ENCODE measurements at regions not wholly inside any gene's neighbourhood (a gene's known extent, or its start where the extent isn't known, plus 50 kb on each side); places are given as distances from the start of the nearest gene placed in this dataset.

DNA sequence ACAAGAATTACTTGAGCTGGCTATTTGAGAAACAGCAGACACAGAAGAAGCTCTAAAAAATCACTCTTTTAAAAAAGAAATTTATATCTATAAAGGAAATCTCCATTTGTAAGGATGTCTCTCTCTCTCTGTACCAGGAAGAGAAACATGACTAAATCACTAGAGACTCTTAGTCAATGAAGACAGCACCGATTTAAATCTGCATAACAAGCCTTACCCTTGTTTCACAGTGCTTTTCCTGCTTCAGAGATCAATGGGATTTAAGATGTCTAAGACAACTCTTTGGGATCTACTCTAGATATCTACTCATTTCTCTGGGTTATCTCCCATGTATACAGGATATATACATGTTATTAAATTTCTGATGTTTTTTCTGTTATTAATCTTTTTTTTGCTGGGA lies 359.2 kb upstream of the RND3 start:
- no peak for TF ChIP-seq EZH2 (IDR thresholded peaks at IDR 0.05; ENCODE audit: borderline replicate concordance, low read length)
- TF ChIP-seq, protein P1, sequence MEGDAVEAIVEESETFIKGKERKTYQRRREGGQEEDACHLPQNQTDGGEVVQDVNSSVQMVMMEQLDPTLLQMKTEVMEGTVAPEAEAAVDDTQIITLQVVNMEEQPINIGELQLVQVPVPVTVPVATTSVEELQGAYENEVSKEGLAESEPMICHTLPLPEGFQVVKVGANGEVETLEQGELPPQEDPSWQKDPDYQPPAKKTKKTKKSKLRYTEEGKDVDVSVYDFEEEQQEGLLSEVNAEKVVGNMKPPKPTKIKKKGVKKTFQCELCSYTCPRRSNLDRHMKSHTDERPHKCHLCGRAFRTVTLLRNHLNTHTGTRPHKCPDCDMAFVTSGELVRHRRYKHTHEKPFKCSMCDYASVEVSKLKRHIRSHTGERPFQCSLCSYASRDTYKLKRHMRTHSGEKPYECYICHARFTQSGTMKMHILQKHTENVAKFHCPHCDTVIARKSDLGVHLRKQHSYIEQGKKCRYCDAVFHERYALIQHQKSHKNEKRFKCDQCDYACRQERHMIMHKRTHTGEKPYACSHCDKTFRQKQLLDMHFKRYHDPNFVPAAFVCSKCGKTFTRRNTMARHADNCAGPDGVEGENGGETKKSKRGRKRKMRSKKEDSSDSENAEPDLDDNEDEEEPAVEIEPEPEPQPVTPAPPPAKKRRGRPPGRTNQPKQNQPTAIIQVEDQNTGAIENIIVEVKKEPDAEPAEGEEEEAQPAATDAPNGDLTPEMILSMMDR (IDR thresholded peaks at IDR 0.05; ENCODE audit: low read length), result no peak
- no peaks in the 10 kb centered on the region for H3K4me1 ChIP-seq (ENCODE audit: insufficient read depth, low read length, severe bottlenecking)
- H3K4me2 ChIP-seq (ENCODE audit: low read length), result no peak overlapping the region
- H3F3A ChIP-seq (ENCODE audit: insufficient read depth, low read length), result no peaks in the 10 kb centered on the region
- no peak overlapping the region for H3K9ac ChIP-seq (ENCODE audit: low read length)
- H3K9me3 ChIP-seq (ENCODE audit: low read length), result no peaks in the 10 kb centered on the region
- no peaks in the 10 kb centered on the region for H3K27me3 ChIP-seq (ENCODE audit: insufficient read depth, low read length)
- H3K4me3 ChIP-seq (ENCODE audit: low read depth, low read length, poor library complexity, severe bottlenecking), result no peak overlapping the region
- no peak overlapping the region for H2AFZ ChIP-seq (ENCODE audit: low read length)
- no peaks in the 10 kb centered on the region for H3K9me2 ChIP-seq (ENCODE audit: low read depth, low read length)
- H4K20me1 ChIP-seq (ENCODE audit: insufficient read depth, low read length), result no peaks in the 10 kb centered on the region
- no peaks in the 10 kb centered on the region for H3K79me2 ChIP-seq (ENCODE audit: insufficient read depth, low read length)
- no peak overlapping the region for H3K27ac ChIP-seq (ENCODE audit: low read depth, low read length, poor library complexity, severe bottlenecking)
- no peaks in the 10 kb centered on the region for H3K36me3 ChIP-seq (ENCODE audit: insufficient read depth, low read length)

GRCh38 chr2:150832686-150833085 lies 345.2 kb upstream of the RND3 start:
- H3K27me3 ChIP-seq (ENCODE audit: insufficient read depth, low read length), result no peaks in the 10 kb centered on the region
- H3K9ac ChIP-seq (ENCODE audit: low read length), result no peak overlapping the region
- H3K27ac ChIP-seq (ENCODE audit: low read depth, low read length, poor library complexity, severe bottlenecking), result no peak overlapping the region
- no peak overlapping the region for H2AFZ ChIP-seq (ENCODE audit: low read length)
- no peak overlapping the region for H3K4me2 ChIP-seq (ENCODE audit: low read length)
- H3F3A ChIP-seq (ENCODE audit: insufficient read depth, low read length), result no peaks in the 10 kb centered on the region
- no peaks in the 10 kb centered on the region for H3K9me3 ChIP-seq (ENCODE audit: low read length)
- TF ChIP-seq, protein P1 (IDR thresholded peaks at IDR 0.05; ENCODE audit: low read length), result no peak
- TF ChIP-seq EZH2 (IDR thresholded peaks at IDR 0.05; ENCODE audit: borderline replicate concordance, low read length), result no peak
- no peaks in the 10 kb centered on the region for H3K4me1 ChIP-seq (ENCODE audit: insufficient read depth, low read length, severe bottlenecking)
- no peaks in the 10 kb centered on the region for H3K9me2 ChIP-seq (ENCODE audit: low read depth, low read length)
- H3K36me3 ChIP-seq (ENCODE audit: insufficient read depth, low read length), result no peaks in the 10 kb centered on the region
- no peak overlapping the region for H3K4me3 ChIP-seq (ENCODE audit: low read depth, low read length, poor library complexity, severe bottlenecking)
- no peaks in the 10 kb centered on the region for H3K79me2 ChIP-seq (ENCODE audit: insufficient read depth, low read length)
- H4K20me1 ChIP-seq (ENCODE audit: insufficient read depth, low read length), result no peaks in the 10 kb centered on the region

DNA sequence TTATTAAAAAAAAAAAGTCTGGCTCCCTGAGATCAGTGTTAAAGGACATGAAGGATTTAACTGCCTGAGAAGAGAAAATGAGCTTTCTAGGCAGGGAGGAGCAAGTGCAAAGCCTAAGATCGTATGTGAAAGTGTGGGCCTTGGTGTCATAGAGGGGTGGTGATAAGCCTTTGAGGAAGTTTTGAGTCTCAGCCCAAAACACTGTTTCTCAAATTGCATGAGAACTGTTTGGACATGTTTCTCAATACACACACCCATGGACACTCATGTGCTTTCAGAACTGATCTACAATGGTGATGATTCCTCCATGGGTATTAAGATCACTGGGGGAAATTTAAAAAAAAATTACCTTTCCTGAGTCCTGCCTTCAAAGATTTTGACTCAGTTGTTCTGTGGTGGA lies 336.7 kb upstream of the RND3 start:
- Histone ChIP-seq H3F3A (ENCODE audit: insufficient read depth, low read length) (no peaks in the 10 kb centered on the region), H3K79me2 (ENCODE audit: insufficient read depth, low read length) (no peaks in the 10 kb centered on the region), H3K4me2 (ENCODE audit: low read length) (no peak overlapping the region), H3K4me3 (ENCODE audit: low read depth, low read length, poor library complexity, severe bottlenecking) (no peak overlapping the region), H2AFZ (ENCODE audit: low read length) (no peak overlapping the region), H4K20me1 (ENCODE audit: insufficient read depth, low read length) (no peaks in the 10 kb centered on the region), H3K4me1 (ENCODE audit: insufficient read depth, low read length, severe bottlenecking) (no peaks in the 10 kb centered on the region), H3K9me2 (ENCODE audit: low read depth, low read length) (no peaks in the 10 kb centered on the region), H3K9me3 (ENCODE audit: low read length) (no peaks in the 10 kb centered on the region), H3K36me3 (ENCODE audit: insufficient read depth, low read length) (no peaks in the 10 kb centered on the region), H3K9ac (ENCODE audit: low read length) (no peak overlapping the region), H3K27ac (ENCODE audit: low read depth, low read length, poor library complexity, severe bottlenecking) (no peak overlapping the region), H3K27me3 (ENCODE audit: insufficient read depth, low read length) (no peaks in the 10 kb centered on the region)
- no peak for TF ChIP-seq EZH2 (IDR thresholded peaks at IDR 0.05; ENCODE audit: borderline replicate concordance, low read length)
- TF ChIP-seq, protein P1 (IDR thresholded peaks at IDR 0.05; ENCODE audit: low read length), result no peak
